ENCODE measurements at regions not wholly inside any gene's neighbourhood (a gene's known extent, or its start where the extent isn't known, plus 50 kb on each side); places are given as distances from the start of the nearest gene placed in this dataset.
"Not testable (repeated sequence)": the region's sequence is repeated elsewhere in the genome, so short reads cannot be mapped to it uniquely, and the experiment has no call there.

GRCh38 chr5:112570708-112571444 lies 151.8 kb upstream of the EPB41L4A start:
- DNase-seq, result no peak

DNA sequence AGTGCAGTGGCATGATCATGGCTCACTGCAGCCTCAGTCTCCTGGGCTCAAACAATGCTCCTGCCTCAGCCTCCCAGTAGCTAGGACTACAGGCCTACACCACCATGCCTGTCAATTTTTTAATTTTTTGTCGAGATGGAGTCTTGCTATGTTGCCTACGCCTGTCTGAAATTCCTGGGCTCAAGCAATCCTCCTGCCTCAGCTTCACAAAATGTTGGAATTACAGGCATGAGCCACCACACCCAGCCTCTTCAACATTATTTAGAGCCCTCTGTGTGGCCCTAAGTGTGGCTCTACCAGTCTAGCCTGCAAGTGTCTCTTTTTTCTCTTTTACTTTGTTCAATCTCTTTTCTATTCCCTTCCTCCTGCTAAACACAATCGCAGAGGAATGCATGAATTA lies 154.4 kb upstream of the EPB41L4A start:
- no peak for DNase-seq

DNA sequence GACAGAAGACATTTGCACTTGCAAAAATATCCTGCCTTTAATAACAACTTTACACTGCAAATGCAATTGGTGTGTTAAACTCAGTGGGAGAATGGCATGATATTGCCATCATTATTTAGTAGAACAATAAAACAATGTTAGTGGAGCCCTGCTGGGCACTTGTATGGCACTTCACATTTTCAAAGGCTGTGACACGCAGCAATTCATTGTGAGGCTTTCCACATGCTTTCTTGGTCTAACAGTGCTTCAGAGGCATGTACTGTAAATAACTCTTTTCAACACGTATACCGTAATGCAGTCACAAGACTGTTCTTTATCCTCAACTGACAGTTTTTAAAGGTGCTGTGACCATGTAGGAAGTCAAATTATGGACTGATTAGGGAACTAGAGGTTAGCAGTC lies 155.5 kb upstream of the EPB41L4A start:
- no peak for DNase-seq

GRCh38 chr5:112576298-112576925 lies 157.3 kb upstream of the EPB41L4A start:
- DNase-seq, result peak in 23 of 51 donors; percentile 8 to 66 (median 37)

GRCh38 chr5:112579599-112580170 lies 158.0 kb upstream of the APC start:
- no peak for DNase-seq

GRCh38 chr5:112581811-112582320 lies 155.8 kb upstream of the APC start:
- no peak for DNase-seq

DNA sequence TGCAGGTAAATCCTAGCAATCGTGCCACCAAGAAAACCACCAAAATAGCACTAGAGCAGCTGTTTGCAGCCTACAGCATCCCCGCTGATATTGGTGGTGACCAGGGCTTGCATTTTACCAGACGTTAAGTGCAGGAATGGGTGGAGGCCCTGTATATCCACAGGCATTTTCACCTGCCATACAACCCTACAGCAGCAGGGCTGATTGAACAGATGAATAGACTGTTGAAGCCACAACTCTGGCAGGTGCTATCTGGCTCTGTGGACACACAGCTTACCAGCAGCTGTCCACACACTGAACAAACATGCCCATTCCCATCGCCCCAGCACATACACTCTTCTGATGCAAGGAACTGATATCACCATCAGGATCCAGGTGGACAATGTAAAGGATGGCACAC lies 154.5 kb upstream of the APC start:
- no peak for DNase-seq

GRCh38 chr5:112584781-112585180 lies 152.9 kb upstream of the APC start:
- no peak for DNase-seq

- DNase-seq, result no peak
Measured at GRCh38 chr5:112586596-112587062, 151.1 kb upstream of the APC start.

DNA sequence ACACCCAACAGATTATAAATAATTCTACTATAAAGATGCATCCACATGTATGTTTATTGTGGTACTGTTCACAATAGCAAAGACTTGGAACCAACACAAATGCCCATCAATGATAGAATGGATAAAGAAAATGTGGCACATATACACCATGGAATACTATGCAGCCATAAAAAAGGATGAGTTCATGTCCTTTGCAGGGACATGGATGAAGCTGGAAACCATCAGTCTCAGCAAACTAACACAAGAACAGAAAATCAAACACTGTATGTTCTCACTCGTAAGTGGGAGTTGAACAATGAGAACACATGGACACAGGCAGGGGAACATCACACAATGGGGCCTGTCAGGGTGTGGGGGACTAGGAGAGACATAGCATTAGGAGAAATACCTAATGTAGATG lies 146.8 kb upstream of the APC start:
- DNase-seq, result not testable (repeated sequence)

- peak in 42 of 51 donors; percentile 3 to 75 (median 31) for DNase-seq
Measured at GRCh38 chr5:112594095-112594850, 143.4 kb upstream of the APC start.

- no peak for DNase-seq
Measured at GRCh38 chr5:112594941-112595340, 142.7 kb upstream of the APC start.

DNA sequence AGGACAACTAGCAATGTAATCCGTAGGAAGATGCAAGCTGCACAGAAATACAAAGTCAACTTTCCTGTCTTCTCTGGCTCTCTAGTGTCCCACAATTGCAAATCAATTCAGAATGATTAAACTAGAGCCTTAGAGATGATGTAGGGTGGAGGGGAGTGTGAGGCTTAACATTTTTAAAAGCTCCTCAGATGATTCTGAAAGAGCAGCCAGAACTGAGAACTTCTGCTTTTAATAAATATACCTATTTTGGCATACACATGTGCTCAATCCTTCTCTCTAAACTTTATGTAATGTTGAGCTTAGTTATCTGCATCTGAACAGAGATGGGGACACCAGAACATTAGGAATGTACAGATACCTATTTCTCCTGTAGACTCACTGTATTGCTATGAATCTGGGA lies 139.9 kb upstream of the APC start:
- DNase-seq, result no peak

DNA sequence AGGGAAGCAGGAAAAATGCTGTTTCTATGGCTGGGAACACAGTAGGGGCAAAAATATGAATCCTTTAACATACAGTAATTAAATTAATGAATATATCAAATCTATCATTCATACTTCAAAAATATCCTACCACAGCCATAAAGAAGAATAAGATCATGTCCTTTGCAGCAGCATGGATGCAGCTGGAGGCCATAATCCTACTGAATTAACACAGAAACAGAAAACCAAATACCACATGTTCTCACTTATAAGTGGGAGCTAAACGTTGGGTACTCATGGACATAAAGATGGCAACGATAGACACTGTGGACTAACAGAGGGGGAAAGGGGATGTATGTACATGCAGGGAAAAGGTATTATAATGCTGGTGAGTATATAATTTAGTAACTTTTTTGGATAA lies 137.2 kb upstream of the APC start:
- DNase-seq, result not testable (repeated sequence)

DNA sequence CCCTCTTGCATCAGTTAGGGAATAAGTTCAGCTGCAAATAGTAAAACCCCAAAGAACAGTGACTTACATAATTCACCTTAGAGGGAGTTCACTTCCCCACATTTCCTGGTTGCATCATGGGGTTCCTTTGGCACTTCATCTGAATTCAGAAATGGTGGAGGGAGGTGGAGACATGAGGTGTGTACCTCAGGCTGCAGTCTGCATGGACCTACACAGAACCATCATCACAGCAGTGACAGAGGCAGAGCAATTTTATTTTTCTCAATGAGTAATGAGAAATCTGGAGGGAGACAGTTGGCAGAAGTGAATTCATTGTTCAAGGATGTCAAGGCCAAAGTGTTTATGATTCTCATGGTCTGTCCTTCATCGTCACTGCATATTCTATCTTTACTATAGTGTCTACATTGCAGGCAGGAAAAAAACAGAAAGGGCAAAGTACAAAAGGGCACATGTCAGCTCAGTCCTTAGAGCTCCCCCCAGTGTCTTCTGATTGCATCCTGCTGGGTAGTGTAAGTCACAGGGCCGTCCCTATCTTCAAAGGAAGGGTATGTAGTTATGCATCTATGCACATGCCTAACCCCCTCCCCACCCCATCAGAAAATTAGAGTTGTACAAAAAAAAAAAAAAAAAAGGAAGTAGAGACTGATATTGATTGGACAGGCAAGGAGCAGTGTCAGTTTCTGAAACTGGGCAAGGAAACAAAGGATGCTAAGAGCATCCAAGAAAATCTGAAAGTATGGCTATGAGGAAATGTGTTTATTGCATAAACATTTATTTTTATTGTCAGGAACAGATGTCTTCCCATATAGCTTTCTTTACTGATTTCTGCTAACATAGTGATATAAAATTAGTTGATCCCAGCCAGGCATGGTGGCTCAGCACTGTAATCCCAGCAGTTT lies 132.7 kb upstream of the APC start:
- peak in 8 of 51 donors; percentile 8 to 36 (median 15) for DNase-seq

- DNase-seq, result no peak
Measured at GRCh38 chr5:112608975-112609374, 128.7 kb upstream of the APC start.

DNA sequence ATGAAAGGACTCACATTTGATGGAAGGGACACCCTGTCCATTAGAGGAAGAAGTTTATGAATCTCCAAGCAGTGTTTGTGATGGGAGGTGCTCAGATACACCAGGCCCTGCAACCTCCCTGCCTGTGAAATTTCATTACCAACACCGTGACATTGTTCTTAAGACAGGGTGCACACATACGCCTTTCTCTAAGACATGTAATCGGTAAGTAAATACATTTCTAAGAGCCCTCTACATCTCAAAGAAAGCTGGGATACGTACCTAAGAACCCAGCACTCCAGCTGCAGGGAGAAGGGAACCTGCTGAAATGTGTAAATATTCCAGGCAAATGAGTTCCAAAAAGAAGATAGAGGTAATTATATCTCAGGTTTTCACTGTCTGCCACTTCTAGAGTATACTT lies 125.0 kb upstream of the APC start:
- DNase-seq, result no peak

GRCh38 chr5:112614285-112614684 lies 123.4 kb upstream of the APC start:
- DNase-seq, result no peak

GRCh38 chr5:112614986-112615385 lies 122.7 kb upstream of the APC start:
- no peak for DNase-seq

- no peak for DNase-seq
Measured at GRCh38 chr5:112616812-112617547, 120.7 kb upstream of the APC start.

All from hypothalamus (tissue), 51 donors.